ENCODE measurements at regions not wholly inside any gene's neighbourhood (a gene's known extent, or its start where the extent isn't known, plus 50 kb on each side); places are given as distances from the start of the nearest gene placed in this dataset.

DNA sequence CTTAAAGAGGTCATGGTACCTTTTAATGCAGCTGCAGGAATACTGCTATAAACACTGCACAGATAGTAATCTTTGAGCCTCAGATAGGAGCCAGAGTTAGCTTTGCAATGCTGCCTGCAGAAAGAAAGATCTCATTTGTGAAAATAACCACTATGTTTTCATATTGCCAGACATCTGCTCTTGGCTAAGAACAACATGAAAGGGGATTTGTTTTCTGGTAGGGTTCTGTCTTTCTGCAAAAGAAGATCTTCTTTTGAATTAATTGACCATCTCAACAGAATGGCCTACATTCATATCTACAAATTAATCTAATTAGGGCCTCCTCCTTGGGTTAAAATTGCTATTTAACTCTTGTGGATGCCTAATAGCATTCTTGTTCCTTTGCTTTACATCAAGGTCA lies 177.6 kb upstream of the DPYD start:
- TF ChIP-seq, protein P1, sequence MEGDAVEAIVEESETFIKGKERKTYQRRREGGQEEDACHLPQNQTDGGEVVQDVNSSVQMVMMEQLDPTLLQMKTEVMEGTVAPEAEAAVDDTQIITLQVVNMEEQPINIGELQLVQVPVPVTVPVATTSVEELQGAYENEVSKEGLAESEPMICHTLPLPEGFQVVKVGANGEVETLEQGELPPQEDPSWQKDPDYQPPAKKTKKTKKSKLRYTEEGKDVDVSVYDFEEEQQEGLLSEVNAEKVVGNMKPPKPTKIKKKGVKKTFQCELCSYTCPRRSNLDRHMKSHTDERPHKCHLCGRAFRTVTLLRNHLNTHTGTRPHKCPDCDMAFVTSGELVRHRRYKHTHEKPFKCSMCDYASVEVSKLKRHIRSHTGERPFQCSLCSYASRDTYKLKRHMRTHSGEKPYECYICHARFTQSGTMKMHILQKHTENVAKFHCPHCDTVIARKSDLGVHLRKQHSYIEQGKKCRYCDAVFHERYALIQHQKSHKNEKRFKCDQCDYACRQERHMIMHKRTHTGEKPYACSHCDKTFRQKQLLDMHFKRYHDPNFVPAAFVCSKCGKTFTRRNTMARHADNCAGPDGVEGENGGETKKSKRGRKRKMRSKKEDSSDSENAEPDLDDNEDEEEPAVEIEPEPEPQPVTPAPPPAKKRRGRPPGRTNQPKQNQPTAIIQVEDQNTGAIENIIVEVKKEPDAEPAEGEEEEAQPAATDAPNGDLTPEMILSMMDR (IDR thresholded peaks at IDR 0.05; ENCODE audit: poor library complexity, severe bottlenecking), result no peak
- no peak for TF ChIP-seq TAF1 (IDR thresholded peaks at IDR 0.05; ENCODE audit: low read depth)
- TF ChIP-seq POLR2AphosphoS5 (IDR thresholded peaks at IDR 0.05), result no peak
- TF ChIP-seq EZH2 (IDR thresholded peaks at IDR 0.05; ENCODE audit: borderline replicate concordance, insufficient read depth, low read length, poor library complexity, severe bottlenecking), result no peak
- no peak for TF ChIP-seq EP300 (conservative IDR thresholded peaks at IDR 0.05; ENCODE audit: poor library complexity, severe bottlenecking)
- no peak for TF ChIP-seq RAD21 (conservative IDR thresholded peaks at IDR 0.05)
- TF ChIP-seq, protein P2, sequence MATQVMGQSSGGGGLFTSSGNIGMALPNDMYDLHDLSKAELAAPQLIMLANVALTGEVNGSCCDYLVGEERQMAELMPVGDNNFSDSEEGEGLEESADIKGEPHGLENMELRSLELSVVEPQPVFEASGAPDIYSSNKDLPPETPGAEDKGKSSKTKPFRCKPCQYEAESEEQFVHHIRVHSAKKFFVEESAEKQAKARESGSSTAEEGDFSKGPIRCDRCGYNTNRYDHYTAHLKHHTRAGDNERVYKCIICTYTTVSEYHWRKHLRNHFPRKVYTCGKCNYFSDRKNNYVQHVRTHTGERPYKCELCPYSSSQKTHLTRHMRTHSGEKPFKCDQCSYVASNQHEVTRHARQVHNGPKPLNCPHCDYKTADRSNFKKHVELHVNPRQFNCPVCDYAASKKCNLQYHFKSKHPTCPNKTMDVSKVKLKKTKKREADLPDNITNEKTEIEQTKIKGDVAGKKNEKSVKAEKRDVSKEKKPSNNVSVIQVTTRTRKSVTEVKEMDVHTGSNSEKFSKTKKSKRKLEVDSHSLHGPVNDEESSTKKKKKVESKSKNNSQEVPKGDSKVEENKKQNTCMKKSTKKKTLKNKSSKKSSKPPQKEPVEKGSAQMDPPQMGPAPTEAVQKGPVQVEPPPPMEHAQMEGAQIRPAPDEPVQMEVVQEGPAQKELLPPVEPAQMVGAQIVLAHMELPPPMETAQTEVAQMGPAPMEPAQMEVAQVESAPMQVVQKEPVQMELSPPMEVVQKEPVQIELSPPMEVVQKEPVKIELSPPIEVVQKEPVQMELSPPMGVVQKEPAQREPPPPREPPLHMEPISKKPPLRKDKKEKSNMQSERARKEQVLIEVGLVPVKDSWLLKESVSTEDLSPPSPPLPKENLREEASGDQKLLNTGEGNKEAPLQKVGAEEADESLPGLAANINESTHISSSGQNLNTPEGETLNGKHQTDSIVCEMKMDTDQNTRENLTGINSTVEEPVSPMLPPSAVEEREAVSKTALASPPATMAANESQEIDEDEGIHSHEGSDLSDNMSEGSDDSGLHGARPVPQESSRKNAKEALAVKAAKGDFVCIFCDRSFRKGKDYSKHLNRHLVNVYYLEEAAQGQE (IDR thresholded peaks at IDR 0.05; ENCODE audit: borderline replicate concordance), result no peak
- no peak for TF ChIP-seq SMC3 (conservative IDR thresholded peaks at IDR 0.05; ENCODE audit: poor library complexity)
